ENCODE measurements at regions not wholly inside any gene's neighbourhood (a gene's known extent, or its start where the extent isn't known, plus 50 kb on each side); places are given as distances from the start of the nearest gene placed in this dataset.

- TF ChIP-seq FOXM1 (IDR thresholded peaks at IDR 0.05; ENCODE audit: borderline replicate concordance, low read depth) = no peak
- no peak for TF ChIP-seq MAX (IDR thresholded peaks at IDR 0.05)
- no peak for TF ChIP-seq CEBPB (IDR thresholded peaks at IDR 0.05)
- TF ChIP-seq YY1 (IDR thresholded peaks at IDR 0.05; ENCODE audit: low read depth) = no peak
- TF ChIP-seq TEAD4 (IDR thresholded peaks at IDR 0.05) = no peak
- TF ChIP-seq ZBTB7A (IDR thresholded peaks at IDR 0.05; ENCODE audit: low read depth) = no peak
- TF ChIP-seq TCF12 (IDR thresholded peaks at IDR 0.05; ENCODE audit: low read depth) = no peak
- TF ChIP-seq USF1 (IDR thresholded peaks at IDR 0.05) = no peak
- TF ChIP-seq TAF1 (IDR thresholded peaks at IDR 0.05; ENCODE audit: low read depth) = no peak
- TF ChIP-seq RAD21 (IDR thresholded peaks at IDR 0.05; ENCODE audit: low read depth) = no peak
- no peak for TF ChIP-seq NFIC (IDR thresholded peaks at IDR 0.05)
- TF ChIP-seq CREB1 (IDR thresholded peaks at IDR 0.05; ENCODE audit: low read depth) = no peak
These were observed 1455.6 kb upstream of the TMEM132C start for GRCh38 chr12:126811391-126811790.

GRCh38 chr12:126819554-126819953, 1447.4 kb upstream of the TMEM132C start:
- TF ChIP-seq YY1 (IDR thresholded peaks at IDR 0.05; ENCODE audit: low read depth) (no peak), ZBTB7A (IDR thresholded peaks at IDR 0.05; ENCODE audit: low read depth) (no peak), MAX (IDR thresholded peaks at IDR 0.05) (no peak), TCF12 (IDR thresholded peaks at IDR 0.05; ENCODE audit: low read depth) (no peak)

- TF ChIP-seq CEBPB (IDR thresholded peaks at IDR 0.05) = no peak
These were observed 1435.9 kb upstream of the TMEM132C start for GRCh38 chr12:126830778-126831680.

GRCh38 chr12:126837697-126838096, 1429.3 kb upstream of the TMEM132C start:
- TF ChIP-seq YY1 (IDR thresholded peaks at IDR 0.05; ENCODE audit: low read depth) = no peak
- TF ChIP-seq TAF1 (IDR thresholded peaks at IDR 0.05; ENCODE audit: low read depth) = no peak
- TF ChIP-seq FOXM1 (IDR thresholded peaks at IDR 0.05; ENCODE audit: borderline replicate concordance, low read depth) = no peak
- no peak for TF ChIP-seq RAD21 (IDR thresholded peaks at IDR 0.05; ENCODE audit: low read depth)
- no peak for TF ChIP-seq CEBPB (IDR thresholded peaks at IDR 0.05)
- no peak for TF ChIP-seq TCF12 (IDR thresholded peaks at IDR 0.05; ENCODE audit: low read depth)
- no peak for TF ChIP-seq CREB1 (IDR thresholded peaks at IDR 0.05; ENCODE audit: low read depth)
- no peak for TF ChIP-seq ZBTB7A (IDR thresholded peaks at IDR 0.05; ENCODE audit: low read depth)
- TF ChIP-seq REST (IDR thresholded peaks at IDR 0.05; ENCODE audit: low read depth) = no peak
- TF ChIP-seq NFIC (IDR thresholded peaks at IDR 0.05) = no peak
- TF ChIP-seq USF1 (IDR thresholded peaks at IDR 0.05) = no peak
- no peak for TF ChIP-seq EGR1 (IDR thresholded peaks at IDR 0.05)
- no peak for TF ChIP-seq TEAD4 (IDR thresholded peaks at IDR 0.05)

- no peak for TF ChIP-seq YY1 (IDR thresholded peaks at IDR 0.05; ENCODE audit: low read depth)
- TF ChIP-seq USF1 (IDR thresholded peaks at IDR 0.05) = no peak
- TF ChIP-seq EGR1 (IDR thresholded peaks at IDR 0.05) = no peak
- no peak for TF ChIP-seq EP300 (IDR thresholded peaks at IDR 0.05; ENCODE audit: borderline replicate concordance)
- TF ChIP-seq TCF12 (IDR thresholded peaks at IDR 0.05; ENCODE audit: low read depth) = no peak
- no peak for TF ChIP-seq MAX (IDR thresholded peaks at IDR 0.05)
- no peak for TF ChIP-seq TAF1 (IDR thresholded peaks at IDR 0.05; ENCODE audit: low read depth)
- TF ChIP-seq TEAD4 (IDR thresholded peaks at IDR 0.05) = no peak
- no peak for TF ChIP-seq NFIC (IDR thresholded peaks at IDR 0.05)
- TF ChIP-seq CREB1 (IDR thresholded peaks at IDR 0.05; ENCODE audit: low read depth) = no peak
- TF ChIP-seq REST (IDR thresholded peaks at IDR 0.05; ENCODE audit: low read depth) = no peak
- TF ChIP-seq ZBTB7A (IDR thresholded peaks at IDR 0.05; ENCODE audit: low read depth) = no peak
- no peak for TF ChIP-seq FOXM1 (IDR thresholded peaks at IDR 0.05; ENCODE audit: borderline replicate concordance, low read depth)
- no peak for TF ChIP-seq RAD21 (IDR thresholded peaks at IDR 0.05; ENCODE audit: low read depth)
- no peak for TF ChIP-seq CEBPB (IDR thresholded peaks at IDR 0.05)
These were observed 1422.9 kb upstream of the TMEM132C start for GRCh38 chr12:126843915-126844669.
